NCI-H2196 treated with DMSO at 0.1 percent for 48 hours (cell line): ENCODE measurements at regions not wholly inside any gene's neighbourhood (a gene's known extent, or its start where the extent isn't known, plus 50 kb on each side); places are given as distances from the start of the nearest gene placed in this dataset.
"Not testable (repeated sequence)": the region's sequence is repeated elsewhere in the genome, so short reads cannot be mapped to it uniquely, and the experiment has no call there.

Experiments
- DNase-seq: peaks from one replicate; lab custom pipeline; 2025; ENCODE audit not compliant: unreplicated experiment; lab: John Stamatoyannopoulos, UW

DNA sequence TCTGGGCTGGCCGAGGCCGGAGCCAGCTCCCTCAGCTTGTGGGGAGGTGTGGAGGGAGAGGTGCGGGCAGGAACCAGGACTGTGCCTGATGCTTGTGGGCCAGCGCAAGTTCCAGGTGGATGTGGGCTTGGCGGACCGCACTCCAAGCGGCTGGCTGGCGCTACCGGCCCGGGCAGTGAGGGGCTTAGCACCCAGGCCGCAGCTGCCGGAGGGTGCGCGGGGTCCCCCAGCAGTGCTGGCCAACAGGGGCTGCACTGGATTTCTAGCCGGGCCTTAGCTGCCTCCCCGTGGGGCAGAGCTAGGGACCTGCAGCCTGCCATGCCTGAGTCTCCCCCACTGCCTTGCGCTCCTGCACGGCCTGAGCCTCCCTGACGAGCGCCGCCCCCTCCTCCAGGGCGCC lies 242.8 kb downstream of the CCSER2 start:
- DNase-seq: no peak

DNA sequence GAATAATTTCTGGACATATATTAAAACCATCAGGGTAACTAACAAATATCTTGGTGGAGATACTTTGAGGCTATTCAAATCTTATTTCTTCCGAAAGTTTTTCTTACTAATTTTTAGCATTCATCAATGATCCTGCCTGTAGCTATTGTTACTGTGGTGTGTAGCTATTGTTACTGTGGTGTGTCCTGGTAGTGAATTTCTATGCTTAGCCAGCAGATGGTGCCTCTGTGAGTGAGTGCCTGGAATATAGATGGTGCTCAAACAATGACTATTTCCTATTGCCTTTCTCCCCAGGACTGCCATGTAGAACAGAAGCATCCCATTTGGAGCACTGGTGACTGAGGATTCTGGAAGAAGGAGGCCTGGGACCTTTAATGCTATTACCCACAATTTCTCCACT lies 245.7 kb downstream of the CCSER2 start:
- DNase-seq: no peak

GRCh38 chr10:84581976-84582375 lies 253.6 kb downstream of the CCSER2 start:
- no peak for DNase-seq

DNA sequence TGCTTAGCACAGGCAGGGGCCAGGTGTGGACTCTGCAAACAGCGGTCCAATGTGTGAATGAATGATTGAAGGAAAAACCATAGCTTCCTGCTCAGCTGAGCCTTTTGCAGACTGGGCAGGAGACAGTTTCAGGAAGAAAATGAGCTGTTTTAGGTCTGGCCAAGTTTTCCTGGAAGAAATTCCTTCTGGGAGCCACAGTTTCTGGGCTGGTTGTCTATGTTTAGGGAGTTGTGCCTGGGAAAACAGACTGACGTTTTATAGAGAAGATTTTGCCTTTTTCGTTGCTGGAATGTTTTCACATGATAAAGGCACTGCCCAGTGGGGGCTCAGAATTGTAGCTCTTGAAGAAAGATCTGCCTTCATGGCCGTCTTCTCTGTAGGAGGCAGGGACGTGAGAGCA lies 255.1 kb downstream of the CCSER2 start:
- no peak for DNase-seq

DNA sequence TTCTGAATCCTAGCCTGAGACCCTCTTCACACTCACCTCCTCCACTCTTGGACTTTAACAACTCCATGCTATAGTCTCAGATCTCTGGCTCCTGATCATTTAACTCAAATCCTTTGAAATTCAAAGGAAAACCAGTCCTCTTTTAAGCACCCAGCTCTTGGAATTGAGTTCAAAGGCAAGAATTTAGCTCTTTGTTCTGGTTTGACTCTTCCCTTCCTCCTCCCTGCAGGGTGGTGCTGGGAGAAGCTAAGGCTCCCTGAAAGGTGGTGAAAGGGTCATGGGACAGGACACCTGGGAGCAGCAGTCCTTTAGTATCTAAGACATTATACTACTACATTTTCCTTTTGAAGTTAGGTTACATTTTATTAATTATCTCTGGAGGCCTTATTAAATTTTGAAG lies 259.4 kb downstream of the CCSER2 start:
- no peak for DNase-seq

- no peak for DNase-seq
Observed at GRCh38 chr10:84588426-84588825, 260.0 kb downstream of the CCSER2 start.

DNA sequence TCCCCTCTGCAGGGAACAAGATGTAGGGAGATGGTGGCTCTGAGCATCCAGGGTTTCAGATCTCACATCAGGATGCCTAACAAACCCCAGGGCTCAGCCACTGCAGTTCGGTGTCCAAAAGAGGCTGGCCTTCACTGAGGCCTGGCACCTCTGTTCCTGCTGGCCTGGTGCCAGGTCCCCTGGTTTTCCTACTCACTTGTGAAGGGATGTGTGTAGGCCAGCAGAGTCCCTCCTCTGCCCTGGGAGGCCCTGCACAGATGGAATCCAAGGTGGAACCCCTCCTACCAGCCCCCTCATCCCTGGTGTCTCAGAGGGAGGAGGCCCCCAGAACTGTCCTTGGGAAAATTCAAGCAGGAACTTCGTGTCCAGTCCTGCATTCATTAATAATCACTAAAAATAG lies 260.6 kb downstream of the CCSER2 start:
- no peak for DNase-seq

DNA sequence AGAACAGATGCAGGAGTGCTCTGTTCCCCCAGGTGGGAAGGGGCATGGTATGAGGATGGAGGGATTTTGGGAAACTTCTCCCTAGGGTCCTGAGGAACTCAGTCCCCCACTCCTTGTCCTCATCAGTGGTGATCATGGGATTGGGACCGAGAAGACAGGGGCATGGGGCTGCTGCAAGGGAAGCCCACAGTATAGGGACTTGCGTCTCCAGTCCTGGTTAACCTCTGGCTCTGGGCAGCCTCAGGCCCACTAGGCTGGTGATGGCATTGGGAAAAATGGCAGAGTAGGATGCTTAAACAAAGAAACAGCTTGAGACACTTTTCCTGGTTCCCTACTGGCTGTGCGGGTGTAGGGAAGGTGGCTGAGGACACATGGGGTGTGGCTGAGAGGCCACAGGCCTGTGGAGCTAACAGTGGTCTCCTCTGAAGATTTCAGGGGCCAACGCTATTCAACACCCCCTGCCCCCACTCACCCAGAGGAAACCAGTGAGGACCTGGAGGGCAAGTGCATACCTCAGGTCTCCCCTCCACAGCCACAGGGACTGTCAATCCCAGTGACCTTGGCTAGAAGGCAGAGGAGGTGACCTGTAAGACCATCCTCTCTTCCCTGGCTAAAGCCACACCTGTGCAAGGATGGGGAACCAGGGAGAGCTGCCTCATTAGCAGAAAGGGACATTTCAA lies 261.3 kb downstream of the CCSER2 start:
- no peak for DNase-seq

GRCh38 chr10:84590327-84591193 lies 262.2 kb downstream of the CCSER2 start:
- DNase-seq: peak; percentile 29

- DNase-seq: no peak
Observed at GRCh38 chr10:84593506-84593905, 265.1 kb downstream of the CCSER2 start.

DNA sequence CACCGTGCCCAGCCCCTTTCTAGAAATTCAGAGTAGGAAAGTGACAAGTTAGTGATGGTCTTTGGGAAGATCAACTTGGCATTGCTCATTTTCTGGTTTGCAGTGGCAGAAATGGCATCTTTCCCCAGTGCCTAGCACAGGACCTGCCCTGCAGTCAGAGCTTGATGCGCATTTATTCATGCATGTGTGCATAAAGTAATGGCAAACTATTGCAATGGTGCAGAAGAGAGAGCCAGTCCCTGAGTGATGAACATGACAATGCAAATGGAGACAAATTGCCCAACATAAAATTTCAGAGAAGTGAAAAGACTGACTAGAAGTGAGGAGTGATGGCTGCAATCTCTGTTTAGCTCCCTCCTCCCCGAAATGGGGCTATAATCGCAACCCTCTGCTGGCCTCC lies 268.2 kb downstream of the CCSER2 start:
- DNase-seq: no peak

GRCh38 chr10:84599254-84599653 lies 270.9 kb downstream of the CCSER2 start:
- DNase-seq: no peak

- no peak for DNase-seq
Observed at GRCh38 chr10:84600947-84601346, 272.6 kb downstream of the CCSER2 start.

- DNase-seq: not testable (repeated sequence)
Observed at GRCh38 chr10:84602543-84602942, 274.2 kb downstream of the CCSER2 start.

GRCh38 chr10:84603971-84604370 lies 275.6 kb downstream of the CCSER2 start:
- DNase-seq: no peak

DNA sequence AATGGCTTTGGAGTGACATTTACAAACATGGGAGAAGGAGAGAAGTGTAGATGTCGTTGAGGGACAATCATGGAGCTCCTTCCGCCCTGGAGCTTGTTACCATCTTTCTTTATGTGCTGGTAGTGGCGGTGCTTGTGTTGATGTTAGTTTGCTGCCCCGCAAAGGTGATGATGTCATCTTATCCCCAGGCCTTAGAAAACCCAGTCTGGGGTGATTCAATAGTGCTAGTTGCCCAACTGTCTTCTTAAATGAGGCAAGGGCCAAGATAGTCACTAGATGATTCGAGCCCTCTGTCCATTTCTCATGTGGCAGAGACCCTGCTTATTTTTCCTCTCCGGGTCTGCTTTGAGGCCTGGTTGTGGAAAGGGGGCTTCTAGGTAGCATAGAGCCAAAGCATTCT lies 277.4 kb downstream of the CCSER2 start:
- DNase-seq: no peak

DNA sequence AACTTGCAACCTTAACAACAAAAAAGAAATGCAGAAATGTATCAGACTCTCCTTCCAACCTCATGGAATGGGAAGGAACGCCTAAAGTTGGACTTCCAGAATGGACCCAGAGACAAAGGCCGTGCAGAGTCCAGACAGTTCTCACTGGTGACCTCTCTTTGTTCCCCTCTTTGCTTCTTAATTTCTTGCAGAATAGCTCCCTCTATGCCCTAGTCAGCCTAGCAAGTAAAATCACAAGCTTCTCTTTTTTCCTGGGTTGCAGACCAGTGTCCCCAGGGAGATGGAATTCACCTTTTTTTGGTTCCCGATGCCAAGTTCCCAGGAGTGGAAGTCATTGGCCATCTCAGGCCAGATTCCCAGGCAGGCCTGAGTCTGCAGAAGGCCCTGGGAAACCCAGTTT lies 278.0 kb downstream of the CCSER2 start:
- no peak for DNase-seq

- no peak for DNase-seq
Observed at GRCh38 chr10:84607044-84607443, 278.7 kb downstream of the CCSER2 start.

DNA sequence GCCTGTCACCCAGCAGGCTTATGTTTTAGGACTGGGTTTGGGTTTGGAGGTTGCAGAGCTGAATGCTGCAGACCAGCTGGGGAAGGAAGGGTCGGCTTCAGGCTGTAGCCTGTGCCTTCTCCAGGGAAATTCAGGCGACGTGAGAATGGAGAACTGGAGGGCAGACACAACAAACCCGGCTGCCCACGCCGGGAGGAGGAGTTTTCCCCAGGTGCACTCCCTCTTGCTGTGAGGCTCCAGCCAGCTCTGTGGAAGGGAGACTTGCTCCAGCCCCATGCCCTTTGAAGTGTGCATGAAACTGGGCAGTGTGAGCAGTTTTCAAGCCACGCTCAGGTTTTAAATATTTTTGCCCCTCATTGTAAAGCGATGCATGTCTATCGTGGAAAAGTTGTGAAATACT lies 279.1 kb downstream of the CCSER2 start:
- no peak for DNase-seq

- DNase-seq: no peak
Observed at GRCh38 chr10:84608126-84608525, 279.7 kb downstream of the CCSER2 start.

GRCh38 chr10:84613336-84614021 lies 285.1 kb downstream of the CCSER2 start:
- peak; percentile 16 for DNase-seq
